VCaP (cell line): ENCODE measurements at regions not wholly inside any gene's neighbourhood (a gene's known extent, or its start where the extent isn't known, plus 50 kb on each side); places are given as distances from the start of the nearest gene placed in this dataset.

ENCODE experiments used
- H3K27ac ChIP-seq: fragments of 450-650 bp; 2 replicates; pipeline ENCODE4 v1.5.1; 2017
- TF ChIP-seq, protein P1 (sequence below): fragments of 450-650 bp; conservative IDR thresholded peaks from 2 replicates; pipeline ENCODE4 v1.5.1; 2017; ENCODE audit warnings: mild to moderate bottlenecking, moderate library complexity

DNA sequence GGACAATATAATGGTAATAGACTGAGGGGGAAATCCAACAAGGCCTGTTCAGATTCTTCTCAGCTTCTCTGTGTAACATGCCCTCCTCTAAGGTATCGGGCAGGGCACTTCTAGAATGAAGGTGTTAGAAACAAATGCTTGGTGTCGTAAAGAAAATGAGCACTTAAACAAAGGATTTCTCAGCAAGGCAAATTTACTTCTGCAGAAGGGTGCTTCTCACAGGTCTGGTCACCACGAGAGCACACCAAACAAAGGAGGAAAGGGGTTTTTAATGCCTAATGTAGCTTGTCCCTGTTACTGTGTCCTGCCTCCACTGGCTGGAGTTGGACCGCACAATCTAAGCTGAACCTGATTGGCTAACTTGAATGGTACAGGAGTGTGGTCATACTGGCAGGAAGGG lies 642.6 kb upstream of the CDH8 start:
- no peak overlapping the region for H3K27ac ChIP-seq
- TF ChIP-seq, protein P1, sequence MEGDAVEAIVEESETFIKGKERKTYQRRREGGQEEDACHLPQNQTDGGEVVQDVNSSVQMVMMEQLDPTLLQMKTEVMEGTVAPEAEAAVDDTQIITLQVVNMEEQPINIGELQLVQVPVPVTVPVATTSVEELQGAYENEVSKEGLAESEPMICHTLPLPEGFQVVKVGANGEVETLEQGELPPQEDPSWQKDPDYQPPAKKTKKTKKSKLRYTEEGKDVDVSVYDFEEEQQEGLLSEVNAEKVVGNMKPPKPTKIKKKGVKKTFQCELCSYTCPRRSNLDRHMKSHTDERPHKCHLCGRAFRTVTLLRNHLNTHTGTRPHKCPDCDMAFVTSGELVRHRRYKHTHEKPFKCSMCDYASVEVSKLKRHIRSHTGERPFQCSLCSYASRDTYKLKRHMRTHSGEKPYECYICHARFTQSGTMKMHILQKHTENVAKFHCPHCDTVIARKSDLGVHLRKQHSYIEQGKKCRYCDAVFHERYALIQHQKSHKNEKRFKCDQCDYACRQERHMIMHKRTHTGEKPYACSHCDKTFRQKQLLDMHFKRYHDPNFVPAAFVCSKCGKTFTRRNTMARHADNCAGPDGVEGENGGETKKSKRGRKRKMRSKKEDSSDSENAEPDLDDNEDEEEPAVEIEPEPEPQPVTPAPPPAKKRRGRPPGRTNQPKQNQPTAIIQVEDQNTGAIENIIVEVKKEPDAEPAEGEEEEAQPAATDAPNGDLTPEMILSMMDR = no peak

- H3K27ac ChIP-seq = no peak overlapping the region
Observed at GRCh38 chr16:62676306-62676705, 640.1 kb upstream of the CDH8 start.

DNA sequence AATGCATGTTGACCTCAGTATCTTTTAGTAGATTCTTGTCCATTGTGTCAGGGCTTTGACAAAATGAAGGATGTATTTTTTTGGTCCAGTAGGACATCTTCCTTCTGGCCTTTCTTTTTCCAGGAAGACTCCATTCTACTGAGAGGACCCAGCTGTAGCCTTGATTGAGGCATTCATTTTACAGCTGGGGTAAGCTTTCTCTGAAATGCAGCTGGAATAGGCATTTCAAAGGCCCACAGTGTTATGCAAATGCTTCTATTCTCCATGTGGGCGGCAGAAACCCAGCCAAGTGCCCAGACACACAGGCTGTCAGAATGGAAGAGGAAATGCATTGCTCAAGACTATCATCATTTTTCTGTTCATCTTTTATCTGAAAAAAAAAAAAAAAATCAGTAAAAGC lies 629.0 kb upstream of the CDH8 start:
- H3K27ac ChIP-seq = no peak overlapping the region
- TF ChIP-seq, protein P1 = no peak

More at GRCh38 chr16:62676306-62676705, 640.1 kb upstream of the CDH8 start:
- TF ChIP-seq, protein P1 = no peak

DNA sequence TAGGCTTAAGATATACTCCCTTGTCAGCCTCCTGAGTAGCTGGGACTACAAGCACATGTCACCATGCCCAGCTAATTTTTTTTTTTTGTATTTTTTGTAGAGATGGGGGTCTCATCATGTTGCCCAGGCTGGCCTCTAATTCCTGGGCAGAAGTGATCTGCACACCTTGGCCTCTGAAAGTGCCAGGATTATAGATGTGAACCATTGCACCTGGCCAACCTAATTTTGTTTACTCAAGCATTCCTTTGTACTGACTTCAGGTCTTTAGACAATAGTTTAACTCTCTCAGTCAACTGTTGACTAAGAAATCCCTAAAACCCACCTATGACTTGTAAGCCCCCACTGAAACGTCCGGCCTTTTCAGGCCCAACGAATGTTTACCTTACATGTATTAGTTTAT lies 628.3 kb upstream of the CDH8 start:
- H3K27ac ChIP-seq = no peak overlapping the region
- TF ChIP-seq, protein P1 = no peak

GRCh38 chr16:62661435-62661834 lies 625.2 kb upstream of the CDH8 start:
- H3K27ac ChIP-seq = no peak overlapping the region
- TF ChIP-seq, protein P1 = no peak

- TF ChIP-seq, protein P1 = no peak
Observed at GRCh38 chr16:62657116-62657515, 620.9 kb upstream of the CDH8 start.

GRCh38 chr16:62652441-62653120 lies 616.3 kb upstream of the CDH8 start:
- H3K27ac ChIP-seq = no peak overlapping the region
- TF ChIP-seq, protein P1 = no peak

More at GRCh38 chr16:62657116-62657515, 620.9 kb upstream of the CDH8 start:
- no peak overlapping the region for H3K27ac ChIP-seq
